ENCODE measurements at regions not wholly inside any gene's neighbourhood (a gene's known extent, or its start where the extent isn't known, plus 50 kb on each side); places are given as distances from the start of the nearest gene placed in this dataset.
"Not testable (repeated sequence)": the region's sequence is repeated elsewhere in the genome, so short reads cannot be mapped to it uniquely, and the experiment has no call there.

DNA sequence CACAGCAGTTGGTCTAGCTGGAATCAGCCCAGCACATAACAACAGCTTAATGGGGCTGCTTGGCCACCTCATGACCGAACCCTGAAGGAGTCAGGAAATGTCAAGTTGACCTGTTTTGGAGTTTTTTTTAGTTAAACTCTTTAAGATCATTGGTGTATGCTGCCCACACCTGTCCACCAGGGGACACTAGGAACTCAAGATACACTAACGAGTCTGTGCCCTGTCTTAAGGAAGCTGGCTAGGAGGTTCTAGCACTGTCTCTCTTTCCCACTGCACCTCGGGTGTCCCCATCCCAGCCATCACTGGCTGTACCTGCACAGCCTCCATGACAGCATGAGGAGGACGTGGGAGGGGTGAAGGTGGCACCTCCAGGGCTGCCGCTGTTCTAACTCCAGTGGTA lies 364.9 kb upstream of the SOX1 start:
- not testable (repeated sequence) for DNase-seq

Data from EL (cell line).